Endothelial cell of umbilical vein (primary cell): ENCODE measurements at regions not wholly inside any gene's neighbourhood (a gene's known extent, or its start where the extent isn't known, plus 50 kb on each side); places are given as distances from the start of the nearest gene placed in this dataset.

Experiments
- BruUV-seq: library from RNA; stranded (reverse); fragments of 400-500 nt; replicated peaks from 2 replicates; lab custom pipeline; 2021; lab: Mats Ljungman, UMichigan
- CTCF ChIA-PET: fragments of 300-600, 350-600 bp; sonication (Branson Sonifier 250); formaldehyde crosslinking; loops from one replicate; lab custom pipeline; 2021; ENCODE audit warnings: antibody characterized with exemption, inconsistent platforms; lab: Charles Lee
- POLR2A ChIA-PET: fragments of 300-600, 350-600 bp; sonication (Branson Sonifier 250); formaldehyde crosslinking; loops from one replicate; lab custom pipeline; 2021; ENCODE audit warnings: antibody characterized with exemption, inconsistent platforms; lab: Charles Lee
- DNase-seq: peaks from one replicate; pipeline ENCODE4 v3.0.0-alpha.2; 2011; ENCODE audit warnings: low read depth, low spot score
- FAIRE-seq: peaks from 2 replicates; lab custom pipeline; 2011; peaks lifted over from hg19 to GRCh38; lab: Jason Lieb, UNC
- H2AFZ ChIP-seq: 2 replicates; pipeline ENCODE4 v1.6.0; 2012; ENCODE audit warnings: low read depth, low read length, control low read depth, inconsistent platforms
- H3K27ac ChIP-seq: 2 replicates; pipeline ENCODE4 v1.5.1; 2011; ENCODE audit warnings: low read depth, mild to moderate bottlenecking, control low read depth, low read length, moderate library complexity; ENCODE audit not compliant: insufficient read depth
- H3K27me3 ChIP-seq, 2 experiments: 2 replicates each; pipeline versions ENCODE4 v1.6.0 to v1.6.1; 2011; ENCODE audit warnings: low read length in 2 of 2, mixed read lengths in 1 of 2; ENCODE audit not compliant: control insufficient read depth in 2 of 2, insufficient read depth in 2 of 2
- H3K36me3 ChIP-seq, 2 experiments: 2 replicates in 1 of 2; 3 replicates in 1 of 2; pipeline ENCODE4 v1.5.1; 2011; ENCODE audit warnings: low read length in 2 of 2, mild to moderate bottlenecking in 1 of 2, moderate library complexity in 1 of 2; ENCODE audit not compliant: control insufficient read depth in 2 of 2, insufficient read depth in 2 of 2; ENCODE audit errors: extremely low read depth in 1 of 2
- H3K4me1 ChIP-seq: 3 replicates; pipeline ENCODE4 v1.5.1; 2011; ENCODE audit warnings: mild to moderate bottlenecking, low read length; ENCODE audit not compliant: control insufficient read depth, insufficient read depth; ENCODE audit errors: extremely low read depth
- H3K4me2 ChIP-seq: 2 replicates; pipeline ENCODE4 v1.6.1; 2011; ENCODE audit warnings: low read length, control low read depth, mixed read lengths; ENCODE audit not compliant: insufficient read depth
- H3K4me3 ChIP-seq, 3 experiments: fragments of 200-600 bp in 1 of 3; sonication (generic), shearing (Covaris generic) in 1 of 3; replicated peaks in 1 of 3; 2 replicates each; pipeline ENCODE4 v1.5.1; 2011 to 2016; ENCODE audit warnings: control low read depth in 3 of 3, low read length in 3 of 3, mild to moderate bottlenecking in 2 of 3, inconsistent platforms in 1 of 3, low read depth in 1 of 3, moderate library complexity in 1 of 3; ENCODE audit not compliant: insufficient read depth in 1 of 3
- H3K79me2 ChIP-seq: 2 replicates; pipeline ENCODE4 v1.6.0; 2012; ENCODE audit warnings: low read length, inconsistent platforms; ENCODE audit not compliant: control insufficient read depth, insufficient read depth
- H3K9ac ChIP-seq: replicated peaks from 2 replicates; pipeline ENCODE3; 2011; ENCODE audit warnings: low read length, control low read depth; ENCODE audit not compliant: insufficient read depth; ENCODE audit errors: extremely low read depth
- H3K9me1 ChIP-seq: replicated peaks from 3 replicates; pipeline ENCODE4 v1.6.0; 2011; ENCODE audit warnings: mild to moderate bottlenecking, low read length; ENCODE audit not compliant: control insufficient read depth, insufficient read depth; ENCODE audit errors: extremely low read depth
- H3K9me3 ChIP-seq: replicated peaks from 2 replicates; pipeline ENCODE4 v1.5.1; 2012; ENCODE audit warnings: low read length, inconsistent platforms; ENCODE audit not compliant: control insufficient read depth, insufficient read depth
- H4K20me1 ChIP-seq: replicated peaks from 2 replicates; pipeline ENCODE3; 2011; ENCODE audit warnings: mild to moderate bottlenecking, low read length; ENCODE audit not compliant: control insufficient read depth, insufficient read depth; ENCODE audit errors: extremely low read depth
- FOS ChIP-seq: IDR thresholded peaks from 2 replicates; pipeline ENCODE4 v1.6.1; 2011; ENCODE audit warnings: mild to moderate bottlenecking, low read length, moderate library complexity, borderline replicate concordance; ENCODE audit not compliant: insufficient read depth
- GATA2 ChIP-seq: IDR thresholded peaks from 2 replicates; pipeline ENCODE4 v1.7.0; 2011; ENCODE audit warnings: low read depth, mild to moderate bottlenecking, moderate library complexity, mixed read lengths, low read length; ENCODE audit not compliant: insufficient read length, insufficient read depth
- JUN ChIP-seq: IDR thresholded peaks from 2 replicates; pipeline ENCODE4 v1.6.1; 2011; ENCODE audit warnings: borderline replicate concordance, low read depth; ENCODE audit not compliant: insufficient read length, insufficient read depth
- MYC ChIP-seq: IDR thresholded peaks from one replicate; pipeline ENCODE4 v1.6.1; 2011; ENCODE audit warnings: mild to moderate bottlenecking, low read depth, low read length
- POLR2A ChIP-seq: IDR thresholded peaks from 2 replicates; pipeline ENCODE4 v1.6.1; 2012; ENCODE audit warnings: low read depth, mild to moderate bottlenecking, control low read depth, low read length
- POLR2AphosphoS5 ChIP-seq: IDR thresholded peaks from 2 replicates; pipeline ENCODE4 v1.6.1; 2012; ENCODE audit warnings: low read depth, mild to moderate bottlenecking, control low read depth, low read length, moderate library complexity; ENCODE audit not compliant: insufficient read depth
- dilution Hi-C: fragments of 300-500 bp; cut with MboI; formaldehyde crosslinking; loops from one replicate; pipeline ENCODE4 v1.15.0; 2019; ENCODE audit warnings: low sequenced_read_pairs; ENCODE audit not compliant: extremely low pct_ligation_motif_present
- intact Hi-C: fragments of 100-400 bp; cut with micrococcal nuclease; formaldehyde crosslinking; loops from one replicate; pipeline ENCODE4 v1.10.0; 2022

GRCh38 chr18:51767293-51767692 is 569.8 kb upstream of the MEX3C start:
- Histone ChIP-seq H3K4me1 (no peaks in the 10 kb centered on the region), H3K79me2 (no peaks in the 10 kb centered on the region), H3K36me3 (no peaks in the 10 kb centered on the region), H3K27ac (no peak overlapping the region), H2AFZ (no peak overlapping the region), H3K27me3 (no peaks in the 10 kb centered on the region), H4K20me1 (no peaks in the 10 kb centered on the region), H3K4me3 (no peak overlapping the region), H3K9me3 (peaks cover 2% of the 10 kb centered on the region), H3K9ac (no peak overlapping the region), H3K4me2 (no peak overlapping the region), H3K9me1 (no peaks in the 10 kb centered on the region)
- CTCF ChIA-PET: no interaction called here
- FAIRE-seq (no peak), DNase-seq (no peak)
- POLR2A ChIA-PET: no interaction called here
- dilution Hi-C loops (no loop called here), intact Hi-C loops (no loop called here)
- no peak for TF ChIP-seq MYC
- BruUV-seq: no TSS peak

DNA sequence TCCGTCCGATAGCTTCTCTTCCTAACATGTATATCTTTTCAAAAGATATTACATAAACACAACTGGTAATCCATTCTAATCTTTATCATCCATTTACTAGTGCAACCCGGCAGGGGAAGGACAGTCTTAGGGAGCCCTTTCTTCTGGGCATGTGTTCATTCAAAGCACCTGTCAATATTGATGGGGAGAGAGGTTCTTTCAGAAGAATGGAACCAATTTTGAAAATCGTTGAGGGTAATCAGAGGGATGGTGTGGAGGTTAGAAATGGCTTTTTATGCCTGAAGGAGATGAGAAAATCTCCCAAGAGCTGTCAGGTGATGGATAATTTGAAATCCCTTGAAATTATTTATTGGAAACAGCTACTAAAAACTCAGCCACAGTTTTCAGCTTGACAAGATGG is 561.9 kb upstream of the DCC start:
- no peak for FAIRE-seq
- dilution Hi-C loops (no loop called here), intact Hi-C loops (no loop called here)
- CTCF ChIA-PET: no interaction called here
- no peaks in the 10 kb centered on the region for H3K4me1 ChIP-seq
- peaks cover 3% of the 10 kb centered on the region for H3K9me3 ChIP-seq
- DNase-seq: no peak
- no peaks in the 10 kb centered on the region for H3K36me3 ChIP-seq
- POLR2A ChIA-PET: no interaction called here
- H3K4me3 ChIP-seq: no peak overlapping the region
- TF ChIP-seq JUN: no peak
- TF ChIP-seq POLR2A: no peak
- TF ChIP-seq POLR2AphosphoS5: no peak
- no peak for TF ChIP-seq GATA2
- no peak for TF ChIP-seq FOS
- H3K4me2 ChIP-seq: no peak overlapping the region
- no peak overlapping the region for H3K27ac ChIP-seq
- H3K9ac ChIP-seq: no peak overlapping the region
- no peaks in the 10 kb centered on the region for H3K27me3 ChIP-seq
- H2AFZ ChIP-seq: no peak overlapping the region
- H4K20me1 ChIP-seq: no peaks in the 10 kb centered on the region
- no peaks in the 10 kb centered on the region for H3K79me2 ChIP-seq
- no peaks in the 10 kb centered on the region for H3K9me1 ChIP-seq
- no TSS peak for BruUV-seq
